HG03103 (cell line): ENCODE measurements at regions not wholly inside any gene's neighbourhood (a gene's known extent, or its start where the extent isn't known, plus 50 kb on each side); places are given as distances from the start of the nearest gene placed in this dataset.

Source experiments
- ATAC-seq: cut with Tn5 transposase; IDR thresholded peaks from one replicate; pipeline ENCODE4 v1.9.1; 2021; ENCODE audit warnings: low read depth; ENCODE audit not compliant: unreplicated experiment

- no peak for ATAC-seq
Measured at GRCh38 chr6:141700819-141701218, 431.9 kb upstream of the GJE1 start.

- peak; percentile 60 for ATAC-seq
Measured at GRCh38 chr6:141688916-141689315, 443.8 kb upstream of the GJE1 start.

GRCh38 chr6:141685416-141685815 lies 447.3 kb upstream of the GJE1 start:
- ATAC-seq: no peak

- ATAC-seq: no peak
Measured at GRCh38 chr6:141682391-141682790, 450.3 kb upstream of the GJE1 start.

GRCh38 chr6:141677598-141678211 lies 455.0 kb upstream of the GJE1 start:
- ATAC-seq: peak; percentile 54

- ATAC-seq: no peak
Measured at GRCh38 chr6:141675957-141676356, 456.8 kb upstream of the GJE1 start.

- ATAC-seq: no peak
Measured at GRCh38 chr6:141669141-141669540, 463.6 kb upstream of the GJE1 start.

GRCh38 chr6:141667580-141668309 lies 465.0 kb upstream of the GJE1 start:
- no peak for ATAC-seq

- ATAC-seq: no peak
Measured at GRCh38 chr6:141666187-141666586, 466.5 kb upstream of the GJE1 start.

- ATAC-seq: no peak
Measured at GRCh38 chr6:141664744-141665143, 468.0 kb upstream of the GJE1 start.

- ATAC-seq: no peak
Measured at GRCh38 chr6:141659582-141659981, 473.1 kb upstream of the GJE1 start.

- no peak for ATAC-seq
Measured at GRCh38 chr6:141658696-141659095, 474.0 kb upstream of the GJE1 start.

GRCh38 chr6:141657812-141658211 lies 474.9 kb upstream of the GJE1 start:
- ATAC-seq: no peak

- ATAC-seq: no peak
Measured at GRCh38 chr6:141653590-141653989, 479.1 kb upstream of the GJE1 start.

GRCh38 chr6:141641951-141642350 lies 490.8 kb upstream of the GJE1 start:
- no peak for ATAC-seq

GRCh38 chr6:141641406-141641805 lies 491.3 kb upstream of the GJE1 start:
- no peak for ATAC-seq

GRCh38 chr6:141635621-141636020 lies 497.1 kb upstream of the GJE1 start:
- no peak for ATAC-seq

- no peak for ATAC-seq
Measured at GRCh38 chr6:141634269-141634668, 498.5 kb upstream of the GJE1 start.

GRCh38 chr6:141624301-141624700 lies 508.4 kb upstream of the GJE1 start:
- no peak for ATAC-seq

- no peak for ATAC-seq
Measured at GRCh38 chr6:141618180-141618581, 514.5 kb upstream of the GJE1 start.

- ATAC-seq: no peak
Measured at GRCh38 chr6:141610741-141611140, 522.0 kb upstream of the GJE1 start.

GRCh38 chr6:141607956-141608355 lies 524.8 kb upstream of the GJE1 start:
- ATAC-seq: no peak
